ENCODE measurements at regions not wholly inside any gene's neighbourhood (a gene's known extent, or its start where the extent isn't known, plus 50 kb on each side); places are given as distances from the start of the nearest gene placed in this dataset.

DNA sequence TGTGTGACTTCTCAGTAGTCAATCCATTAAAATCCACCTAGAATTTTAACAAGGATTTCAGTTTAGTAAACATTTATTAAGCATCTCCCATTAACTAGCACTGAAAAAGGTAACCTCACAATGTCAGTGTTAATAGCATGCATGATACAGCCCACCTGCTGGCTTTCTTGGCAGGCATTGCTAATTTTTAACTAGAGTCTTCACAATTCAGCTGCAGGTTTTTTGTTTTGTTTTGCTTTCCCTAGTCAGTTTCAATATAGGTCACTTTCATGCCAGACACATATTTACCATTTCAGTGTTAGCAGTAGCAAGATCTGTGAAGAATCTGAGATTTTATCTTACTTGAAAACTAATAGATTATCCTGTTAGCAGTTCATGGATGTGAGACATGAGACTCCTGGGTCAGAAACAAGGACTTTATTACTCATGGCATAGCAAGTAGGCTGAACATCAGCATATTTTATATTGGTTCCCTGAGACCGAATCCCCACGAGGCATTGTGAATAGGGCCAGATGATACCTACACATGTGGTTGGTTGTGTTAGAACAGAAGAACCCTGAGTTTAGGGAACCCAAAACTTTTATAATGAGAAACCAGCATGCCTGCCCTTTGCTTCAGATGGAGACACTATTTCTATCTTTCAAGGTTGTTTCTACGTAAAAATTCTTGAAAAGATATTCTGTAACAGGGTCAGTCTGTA, 198.0 kb upstream of the HTR2A start:
- no peaks in the 10 kb centered on the region for H3K4me1 Mint-ChIP-seq (ENCODE audit: low read depth)
- no peaks in the 10 kb centered on the region for H3K36me3 Mint-ChIP-seq (ENCODE audit: low read depth)
- H3K27me3 Mint-ChIP-seq (ENCODE audit: insufficient read depth): peaks cover 4% of the 10 kb centered on the region

GRCh38 chr13:47092202-47092601, 195.3 kb upstream of the HTR2A start:
- DNase-seq (ENCODE audit: low spot score): no peak
- intact Hi-C loops (cut with micrococcal nuclease): no loop called here
- no peaks in the 10 kb centered on the region for H3K9me3 Mint-ChIP-seq
- peaks cover 4% of the 10 kb centered on the region for H3K27me3 Mint-ChIP-seq (ENCODE audit: insufficient read depth)
- H3K27ac Mint-ChIP-seq: no peak overlapping the region
- no peaks in the 10 kb centered on the region for H3K4me1 Mint-ChIP-seq (ENCODE audit: low read depth)
- no peaks in the 10 kb centered on the region for H3K36me3 Mint-ChIP-seq (ENCODE audit: low read depth)
- H3K4me3 Mint-ChIP-seq: no peak overlapping the region

More for the DNA sequence above, 198.0 kb upstream of the HTR2A start:
- Mint-ChIP-seq H3K27ac (no peak overlapping the region), H3K9me3 (no peaks in the 10 kb centered on the region), H3K4me3 (no peak overlapping the region)
- no peak for DNase-seq (ENCODE audit: low spot score)
- intact Hi-C loops (cut with micrococcal nuclease): no loop called here

- Mint-ChIP-seq H3K27me3 (ENCODE audit: insufficient read depth) (peaks cover 5% of the 10 kb centered on the region), H3K9me3 (no peaks in the 10 kb centered on the region), H3K27ac (no peak overlapping the region), H3K4me1 (ENCODE audit: low read depth) (no peaks in the 10 kb centered on the region), H3K4me3 (no peak overlapping the region), H3K36me3 (ENCODE audit: low read depth) (no peaks in the 10 kb centered on the region)
- intact Hi-C loops (cut with micrococcal nuclease): no loop called here
- no peak for DNase-seq (ENCODE audit: low spot score)
Observed at GRCh38 chr13:47087841-47088240, 191.0 kb upstream of the HTR2A start.

- H3K9me3 Mint-ChIP-seq: no peaks in the 10 kb centered on the region
- no peak for DNase-seq (ENCODE audit: low spot score)
- intact Hi-C loops (cut with micrococcal nuclease): no loop called here
- H3K27ac Mint-ChIP-seq: no peak overlapping the region
- H3K27me3 Mint-ChIP-seq (ENCODE audit: insufficient read depth): peaks cover 5% of the 10 kb centered on the region
- no peak overlapping the region for H3K4me3 Mint-ChIP-seq
- H3K4me1 Mint-ChIP-seq (ENCODE audit: low read depth): no peaks in the 10 kb centered on the region
- H3K36me3 Mint-ChIP-seq (ENCODE audit: low read depth): no peaks in the 10 kb centered on the region
Observed at GRCh38 chr13:47087241-47087640, 190.4 kb upstream of the HTR2A start.

DNA sequence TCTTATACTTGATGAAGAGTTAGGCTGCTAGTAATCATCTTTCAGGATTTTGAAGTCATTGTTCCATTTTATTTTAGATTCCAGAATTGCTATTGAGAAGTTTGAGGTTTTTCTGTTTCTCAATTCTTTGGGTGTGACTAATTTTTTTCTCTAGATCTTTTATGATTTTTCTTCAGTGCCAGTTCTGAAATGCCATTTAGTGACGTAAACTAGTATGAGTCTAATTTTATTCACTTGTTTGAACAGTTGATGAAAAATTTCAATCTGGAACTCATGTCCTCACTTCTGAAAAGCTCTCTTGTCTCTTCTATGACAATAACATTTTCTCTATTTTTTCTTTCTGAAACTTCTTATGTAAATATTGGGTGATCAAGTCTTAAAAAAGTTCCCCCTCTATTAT, 188.5 kb upstream of the HTR2A start:
- H3K36me3 Mint-ChIP-seq (ENCODE audit: low read depth): no peaks in the 10 kb centered on the region
- no peak for DNase-seq (ENCODE audit: low spot score)
- peaks cover 5% of the 10 kb centered on the region for H3K27me3 Mint-ChIP-seq (ENCODE audit: insufficient read depth)
- H3K27ac Mint-ChIP-seq: no peak overlapping the region
- no peak overlapping the region for H3K4me3 Mint-ChIP-seq
- no peaks in the 10 kb centered on the region for H3K9me3 Mint-ChIP-seq
- no peaks in the 10 kb centered on the region for H3K4me1 Mint-ChIP-seq (ENCODE audit: low read depth)
- intact Hi-C loops (cut with micrococcal nuclease): no loop called here

DNA sequence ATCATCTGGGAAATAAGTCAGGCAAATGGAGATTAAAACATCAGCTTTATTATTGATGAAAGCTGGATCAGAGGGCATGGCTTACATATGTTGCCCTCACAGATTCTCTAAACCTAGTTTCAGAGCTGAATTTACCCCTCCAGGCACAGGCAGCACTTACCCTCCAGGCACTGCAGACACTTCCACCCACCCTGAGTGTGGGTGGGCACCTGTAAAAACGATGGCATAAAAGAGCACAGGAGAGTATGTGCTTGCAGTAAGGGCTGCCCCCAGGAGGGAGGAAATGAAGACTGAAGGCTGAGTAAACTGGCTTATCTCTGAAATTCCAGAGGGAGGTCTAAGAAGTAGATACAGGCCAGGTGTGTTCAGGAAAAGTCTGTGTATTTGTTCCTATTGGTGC, 185.0 kb upstream of the HTR2A start:
- intact Hi-C loops (cut with micrococcal nuclease): no loop called here
- no peaks in the 10 kb centered on the region for H3K4me1 Mint-ChIP-seq (ENCODE audit: low read depth)
- no peaks in the 10 kb centered on the region for H3K9me3 Mint-ChIP-seq
- H3K4me3 Mint-ChIP-seq: no peak overlapping the region
- H3K27ac Mint-ChIP-seq: no peak overlapping the region
- no peak for DNase-seq (ENCODE audit: low spot score)
- H3K27me3 Mint-ChIP-seq (ENCODE audit: insufficient read depth): peaks cover 4% of the 10 kb centered on the region
- no peaks in the 10 kb centered on the region for H3K36me3 Mint-ChIP-seq (ENCODE audit: low read depth)

DNA sequence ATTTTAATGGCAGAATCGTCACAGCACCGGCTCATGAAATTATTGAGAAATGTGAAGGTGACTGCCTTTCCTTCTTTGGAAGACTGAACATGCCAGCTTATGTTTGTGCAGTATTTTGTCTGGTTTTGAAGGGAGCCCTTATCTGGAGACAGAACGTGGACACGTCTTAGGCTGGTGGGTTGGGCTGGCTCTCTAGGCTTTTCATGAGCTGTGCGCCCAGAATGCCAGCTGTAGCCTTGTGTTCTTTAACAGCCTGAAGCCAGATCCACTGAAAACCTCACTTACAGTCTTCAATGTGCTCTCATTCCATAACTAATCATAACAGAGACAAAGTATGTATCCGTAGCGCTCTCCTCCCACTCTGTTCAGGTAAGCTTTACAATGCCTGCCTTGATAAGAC, 184.4 kb upstream of the HTR2A start:
- Mint-ChIP-seq H3K4me3 (no peak overlapping the region), H3K27ac (no peak overlapping the region), H3K9me3 (no peaks in the 10 kb centered on the region), H3K4me1 (ENCODE audit: low read depth) (no peaks in the 10 kb centered on the region), H3K36me3 (ENCODE audit: low read depth) (no peaks in the 10 kb centered on the region), H3K27me3 (ENCODE audit: insufficient read depth) (peaks cover 5% of the 10 kb centered on the region)
- intact Hi-C loops (cut with micrococcal nuclease): no loop called here
- no peak for DNase-seq (ENCODE audit: low spot score)

GRCh38 chr13:47080621-47081020, 183.8 kb upstream of the HTR2A start:
- intact Hi-C loops (cut with micrococcal nuclease): no loop called here
- Mint-ChIP-seq H3K9me3 (no peaks in the 10 kb centered on the region), H3K4me1 (ENCODE audit: low read depth) (no peaks in the 10 kb centered on the region), H3K27me3 (ENCODE audit: insufficient read depth) (peaks cover 6% of the 10 kb centered on the region), H3K27ac (no peak overlapping the region), H3K4me3 (no peak overlapping the region), H3K36me3 (ENCODE audit: low read depth) (no peaks in the 10 kb centered on the region)
- DNase-seq (ENCODE audit: low spot score): no peak

DNA sequence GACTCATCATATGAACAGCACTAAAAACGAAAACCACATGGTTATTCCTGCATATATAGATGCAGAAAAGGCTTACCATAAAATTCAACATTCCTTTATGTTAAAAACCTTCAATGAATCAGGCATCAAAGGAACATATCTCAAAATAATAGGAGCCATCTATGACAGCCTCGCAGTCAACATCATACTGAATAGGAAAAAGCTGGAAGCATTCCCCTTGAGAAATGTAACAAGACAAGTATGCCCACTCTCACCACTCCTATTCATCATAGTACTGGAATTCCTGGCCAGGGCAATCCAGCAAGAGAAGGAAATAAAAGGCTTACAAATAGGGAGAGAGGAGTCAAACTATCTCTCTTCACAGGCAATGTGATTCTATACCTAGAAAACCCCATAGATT, 179.6 kb upstream of the HTR2A start:
- no peaks in the 10 kb centered on the region for H3K4me1 Mint-ChIP-seq (ENCODE audit: low read depth)
- no peak overlapping the region for H3K27ac Mint-ChIP-seq
- H3K9me3 Mint-ChIP-seq: peaks cover 16% of the 10 kb centered on the region
- H3K27me3 Mint-ChIP-seq (ENCODE audit: insufficient read depth): peaks cover 5% of the 10 kb centered on the region
- intact Hi-C loops (cut with micrococcal nuclease): no loop called here
- H3K36me3 Mint-ChIP-seq (ENCODE audit: low read depth): no peaks in the 10 kb centered on the region
- DNase-seq (ENCODE audit: low spot score): no peak
- no peak overlapping the region for H3K4me3 Mint-ChIP-seq

DNA sequence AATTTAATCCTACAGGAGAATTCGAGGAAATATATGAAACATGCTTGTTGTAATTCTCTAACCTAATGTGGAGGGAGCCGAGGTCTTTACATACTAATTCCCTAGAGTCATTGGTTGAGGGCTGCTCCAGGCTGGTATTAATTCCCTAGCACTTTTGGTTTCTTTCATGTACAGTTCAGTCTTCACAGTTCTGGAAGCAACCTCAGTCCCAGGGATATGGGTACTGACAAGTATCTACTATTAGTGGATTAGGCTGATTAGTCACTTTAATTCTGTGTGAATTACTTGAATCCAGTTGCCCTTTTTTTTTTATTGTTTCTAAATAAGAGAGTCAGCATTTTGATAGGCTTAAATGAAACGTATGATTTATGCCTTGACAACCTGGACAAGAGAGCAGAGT, 172.3 kb upstream of the HTR2A start:
- H3K27ac Mint-ChIP-seq: no peak overlapping the region
- no peak for DNase-seq (ENCODE audit: low spot score)
- intact Hi-C loops (cut with micrococcal nuclease): no loop called here
- peaks cover 6% of the 10 kb centered on the region for H3K9me3 Mint-ChIP-seq
- no peak overlapping the region for H3K4me3 Mint-ChIP-seq
- no peaks in the 10 kb centered on the region for H3K36me3 Mint-ChIP-seq (ENCODE audit: low read depth)
- H3K4me1 Mint-ChIP-seq (ENCODE audit: low read depth): no peaks in the 10 kb centered on the region
- H3K27me3 Mint-ChIP-seq (ENCODE audit: insufficient read depth): peaks cover under 1% of the 10 kb centered on the region

- no peak for DNase-seq (ENCODE audit: low spot score)
- H3K36me3 Mint-ChIP-seq (ENCODE audit: low read depth): no peaks in the 10 kb centered on the region
- no peak overlapping the region for H3K27ac Mint-ChIP-seq
Observed at GRCh38 chr13:47067306-47067705, 170.5 kb upstream of the HTR2A start.

DNA sequence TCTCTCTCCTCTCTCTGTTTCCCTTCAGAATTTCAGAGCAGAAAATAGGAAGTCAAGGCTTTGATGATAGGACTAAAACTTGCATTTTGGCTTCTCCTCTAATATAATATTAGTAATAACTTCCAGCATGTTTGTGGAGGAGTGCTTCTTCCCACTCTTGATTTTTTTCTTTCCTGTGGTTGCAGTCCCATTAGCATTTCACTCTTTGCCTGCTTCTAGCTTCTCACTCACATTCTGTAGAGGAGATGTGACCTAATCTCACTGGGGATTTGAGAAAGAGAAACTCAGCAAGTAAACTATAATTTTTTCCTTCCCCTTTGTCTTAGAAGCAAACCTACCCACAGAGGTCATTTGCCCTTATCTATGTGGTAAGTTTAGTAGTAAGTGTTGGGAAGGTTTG, 169.4 kb upstream of the HTR2A start:
- DNase-seq (ENCODE audit: low spot score): no peak
- Mint-ChIP-seq H3K4me1 (ENCODE audit: low read depth) (no peaks in the 10 kb centered on the region), H3K9me3 (peaks cover 5% of the 10 kb centered on the region), H3K27ac (no peak overlapping the region), H3K4me3 (no peak overlapping the region), H3K27me3 (ENCODE audit: insufficient read depth) (peaks cover 3% of the 10 kb centered on the region), H3K36me3 (ENCODE audit: low read depth) (no peaks in the 10 kb centered on the region)
- intact Hi-C loops (cut with micrococcal nuclease): no loop called here

More at GRCh38 chr13:47067306-47067705, 170.5 kb upstream of the HTR2A start:
- peaks cover 5% of the 10 kb centered on the region for H3K9me3 Mint-ChIP-seq
- intact Hi-C loops (cut with micrococcal nuclease): no loop called here
- no peaks in the 10 kb centered on the region for H3K4me1 Mint-ChIP-seq (ENCODE audit: low read depth)
- H3K4me3 Mint-ChIP-seq: no peak overlapping the region
- peaks cover 2% of the 10 kb centered on the region for H3K27me3 Mint-ChIP-seq (ENCODE audit: insufficient read depth)

- intact Hi-C loops (cut with micrococcal nuclease): no loop called here
- Mint-ChIP-seq H3K4me1 (ENCODE audit: low read depth) (no peaks in the 10 kb centered on the region), H3K27ac (no peak overlapping the region), H3K9me3 (peaks cover 5% of the 10 kb centered on the region), H3K4me3 (no peak overlapping the region), H3K36me3 (ENCODE audit: low read depth) (no peaks in the 10 kb centered on the region), H3K27me3 (ENCODE audit: insufficient read depth) (peaks cover 3% of the 10 kb centered on the region)
- no peak for DNase-seq (ENCODE audit: low spot score)
Observed at GRCh38 chr13:47064381-47064780, 167.5 kb upstream of the HTR2A start.

All from activated T-helper 1 cell treated with anti-CD3 and anti-CD28 coated beads, Interleukin-12 subunit alpha, Interleukin-12 subunit beta, Interleukin-2, Interleukin-4 antibody, amounts not matched to agents 30 ng/mL and 10 ng/mL and 1 ng/mL, durations not matched to agents 14 hours and 24 hours and 36 hours (primary cell).